NCI-H1417 (cell line): ENCODE measurements at regions not wholly inside any gene's neighbourhood (a gene's known extent, or its start where the extent isn't known, plus 50 kb on each side); places are given as distances from the start of the nearest gene placed in this dataset.
"Not testable (repeated sequence)": the region's sequence is repeated elsewhere in the genome, so short reads cannot be mapped to it uniquely, and the experiment has no call there.

ENCODE experiments used
- DNase-seq, 3 experiments: peaks; one replicate each; lab custom pipeline; 2025; lab: John Stamatoyannopoulos, UW

GRCh38 chr5:44252545-44252944 lies 136.7 kb downstream of the FGF10 start:
- DNase-seq: no peak

- no peak for DNase-seq
These were observed 142.2 kb downstream of the FGF10 start for GRCh38 chr5:44246986-44247385.

GRCh38 chr5:44245935-44246334 lies 143.3 kb downstream of the FGF10 start:
- DNase-seq: no peak

GRCh38 chr5:44242791-44243190 lies 146.4 kb downstream of the FGF10 start:
- no peak for DNase-seq

GRCh38 chr5:44236040-44236439 lies 153.2 kb downstream of the FGF10 start:
- no peak for DNase-seq

GRCh38 chr5:44233691-44234090 lies 155.5 kb downstream of the FGF10 start:
- DNase-seq: no peak

- no peak for DNase-seq
These were observed 163.7 kb downstream of the FGF10 start for GRCh38 chr5:44225231-44226160.

- DNase-seq: no peak
These were observed 189.8 kb downstream of the FGF10 start for GRCh38 chr5:44199408-44199807.

GRCh38 chr5:44189255-44189654 lies 200.0 kb downstream of the FGF10 start:
- DNase-seq: no peak

GRCh38 chr5:44187973-44188372 lies 201.2 kb downstream of the FGF10 start:
- DNase-seq: no peak

- DNase-seq: no peak
These were observed 205.5 kb downstream of the FGF10 start for GRCh38 chr5:44183753-44184152.

- DNase-seq: no peak
These were observed 205.9 kb downstream of the FGF10 start for GRCh38 chr5:44183312-44183711.

- no peak for DNase-seq
These were observed 210.8 kb downstream of the FGF10 start for GRCh38 chr5:44178414-44178813.

- no peak for DNase-seq
These were observed 221.7 kb downstream of the FGF10 start for GRCh38 chr5:44167540-44167939.

GRCh38 chr5:44160369-44160768 lies 228.9 kb downstream of the FGF10 start:
- no peak for DNase-seq

GRCh38 chr5:44150075-44150723 lies 239.0 kb downstream of the FGF10 start:
- no peak for DNase-seq

GRCh38 chr5:44117947-44118346 lies 271.3 kb downstream of the FGF10 start:
- DNase-seq: not testable (repeated sequence)

GRCh38 chr5:44108232-44108631 lies 281.0 kb downstream of the FGF10 start:
- DNase-seq: not testable (repeated sequence)

GRCh38 chr5:44099643-44100042 lies 289.6 kb downstream of the FGF10 start:
- DNase-seq: no peak

- no peak for DNase-seq
These were observed 299.6 kb downstream of the FGF10 start for GRCh38 chr5:44089424-44090144.

GRCh38 chr5:44085083-44085482 lies 304.1 kb downstream of the FGF10 start:
- DNase-seq: no peak

GRCh38 chr5:44074547-44074946 lies 314.7 kb downstream of the FGF10 start:
- not testable (repeated sequence) for DNase-seq

GRCh38 chr5:44051591-44051990 lies 337.6 kb downstream of the FGF10 start:
- no peak for DNase-seq
